GM19043 (cell line): ENCODE measurements at regions not wholly inside any gene's neighbourhood (a gene's known extent, or its start where the extent isn't known, plus 50 kb on each side); places are given as distances from the start of the nearest gene placed in this dataset.

Experiments
- ATAC-seq: cut with Tn5 transposase; IDR thresholded peaks from one replicate; pipeline ENCODE4 v1.9.1; 2021; ENCODE audit warnings: low read depth; ENCODE audit not compliant: unreplicated experiment

DNA sequence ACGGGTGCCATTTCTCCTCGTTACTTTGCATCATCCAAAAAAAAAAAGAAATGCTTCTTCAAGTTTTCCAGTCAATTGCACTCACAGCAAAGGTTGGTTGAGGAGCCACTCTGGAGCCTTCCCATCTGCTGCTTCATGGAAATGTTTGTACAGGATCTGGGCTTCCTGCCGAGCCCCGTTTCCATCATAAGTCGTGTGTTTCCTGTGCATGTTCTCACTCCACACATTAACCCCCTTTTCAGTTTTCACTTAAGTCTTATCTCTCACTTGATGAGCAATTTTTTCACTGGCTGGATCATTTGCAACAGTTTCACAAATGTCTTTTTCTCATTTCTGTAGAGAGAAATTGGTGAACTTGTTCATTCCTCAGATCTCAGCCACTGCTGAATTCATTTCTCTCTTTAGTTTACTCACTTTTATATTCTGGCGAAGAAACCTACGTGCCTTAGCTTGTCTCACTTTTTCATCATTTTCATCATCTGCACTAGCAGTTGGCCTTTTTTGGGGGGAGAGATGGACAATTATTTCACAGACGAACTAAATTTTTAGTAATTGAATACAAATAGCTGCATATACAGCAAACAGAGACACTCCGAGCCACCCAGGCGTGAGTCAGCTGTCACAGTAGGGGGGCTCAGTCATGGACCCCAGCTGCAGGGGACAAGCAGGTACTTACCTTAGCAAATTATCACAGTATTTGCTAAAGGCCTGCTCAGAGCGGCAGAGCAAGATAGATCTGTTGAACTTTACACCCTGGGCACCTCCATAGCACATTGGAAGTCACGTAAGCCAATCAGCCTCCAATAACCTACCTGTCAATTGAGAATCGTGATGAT lies 750.8 kb upstream of the ID2 start:
- ATAC-seq = no peak

GRCh38 chr2:7931808-7932207 lies 750.0 kb upstream of the ID2 start:
- no peak for ATAC-seq

GRCh38 chr2:7933672-7934071 lies 748.2 kb upstream of the ID2 start:
- ATAC-seq = no peak

DNA sequence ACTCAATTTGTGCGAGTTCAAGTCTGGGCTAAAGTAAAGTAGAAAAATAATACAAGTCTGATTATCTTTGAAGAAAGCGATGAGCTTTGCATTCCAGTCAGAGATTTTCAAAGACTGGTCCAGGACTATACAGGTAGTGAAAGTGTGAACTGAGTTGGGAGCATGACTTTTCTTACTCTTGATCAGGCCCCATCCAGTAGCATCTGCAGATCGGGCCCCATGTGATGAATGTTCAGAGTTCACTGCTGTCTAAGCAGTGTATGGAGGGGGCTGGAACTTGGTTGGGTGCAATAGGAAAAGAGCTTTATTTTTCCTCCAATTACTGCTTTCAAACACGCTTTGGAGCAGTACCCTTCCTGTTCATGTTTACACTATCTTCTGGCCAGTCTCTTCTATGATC lies 747.4 kb upstream of the ID2 start:
- no peak for ATAC-seq

DNA sequence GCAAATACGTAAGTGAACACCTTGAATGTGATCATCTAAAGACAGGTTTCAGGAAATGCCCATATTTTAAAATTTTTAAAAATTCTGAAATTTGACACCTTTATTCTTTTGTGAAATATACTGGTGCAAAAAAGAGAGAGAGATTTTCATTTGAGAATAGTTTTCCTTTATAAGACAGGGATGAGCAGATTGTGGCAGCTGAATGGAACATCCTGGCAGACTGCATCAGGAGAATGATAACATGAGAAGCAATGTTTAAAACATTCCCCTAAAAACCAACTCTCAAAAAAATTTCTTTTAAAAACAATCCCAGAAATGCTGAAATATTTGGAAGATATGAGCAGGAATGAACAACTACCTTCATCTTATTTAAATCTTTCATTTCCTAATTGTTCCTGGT lies 744.8 kb upstream of the ID2 start:
- no peak for ATAC-seq

GRCh38 chr2:7940723-7941122 lies 741.1 kb upstream of the ID2 start:
- no peak for ATAC-seq

DNA sequence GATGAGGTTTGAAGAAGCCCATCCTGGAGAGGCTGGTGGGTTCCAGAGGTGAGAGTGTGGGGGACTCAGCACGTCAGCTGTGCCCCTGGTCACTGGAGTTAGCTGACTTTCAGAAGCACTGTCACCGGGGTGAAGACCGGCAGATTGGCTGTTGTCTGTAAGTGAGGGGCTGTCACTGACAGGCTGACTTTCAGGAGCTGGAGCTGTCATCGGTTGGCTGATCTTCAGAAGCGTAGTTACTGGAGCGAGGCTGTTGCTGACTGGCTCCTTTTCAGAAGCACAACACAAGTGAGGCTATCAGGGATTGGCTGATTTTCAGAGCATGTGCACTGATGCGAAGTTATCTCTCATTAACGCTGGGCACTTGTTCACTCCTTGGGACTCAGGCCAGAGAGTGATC lies 738.4 kb upstream of the ID2 start:
- ATAC-seq = no peak

GRCh38 chr2:7945026-7945425 lies 736.8 kb upstream of the ID2 start:
- no peak for ATAC-seq

GRCh38 chr2:7950035-7950612 lies 731.7 kb upstream of the ID2 start:
- no peak for ATAC-seq

DNA sequence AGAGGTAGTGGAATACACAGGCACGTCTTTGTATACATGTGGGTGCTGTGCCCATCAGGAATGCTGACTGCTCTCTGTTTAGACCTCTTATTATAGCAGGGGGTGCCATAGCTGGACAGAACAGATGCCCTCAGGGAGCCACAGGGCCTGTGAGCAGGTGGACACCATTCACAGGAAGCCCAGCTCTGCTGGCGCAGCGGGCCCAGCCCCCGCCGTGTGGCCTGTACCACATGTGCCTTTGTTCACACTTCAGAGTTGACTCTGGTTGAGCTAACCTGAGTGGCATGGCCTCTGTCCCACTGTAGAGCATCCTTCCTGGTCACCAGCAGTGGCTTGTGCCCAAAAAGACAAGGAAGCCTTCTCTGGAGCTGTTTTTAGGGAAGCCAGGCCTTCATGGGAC lies 730.9 kb upstream of the ID2 start:
- no peak for ATAC-seq

GRCh38 chr2:7951490-7951889 lies 730.4 kb upstream of the ID2 start:
- no peak for ATAC-seq

DNA sequence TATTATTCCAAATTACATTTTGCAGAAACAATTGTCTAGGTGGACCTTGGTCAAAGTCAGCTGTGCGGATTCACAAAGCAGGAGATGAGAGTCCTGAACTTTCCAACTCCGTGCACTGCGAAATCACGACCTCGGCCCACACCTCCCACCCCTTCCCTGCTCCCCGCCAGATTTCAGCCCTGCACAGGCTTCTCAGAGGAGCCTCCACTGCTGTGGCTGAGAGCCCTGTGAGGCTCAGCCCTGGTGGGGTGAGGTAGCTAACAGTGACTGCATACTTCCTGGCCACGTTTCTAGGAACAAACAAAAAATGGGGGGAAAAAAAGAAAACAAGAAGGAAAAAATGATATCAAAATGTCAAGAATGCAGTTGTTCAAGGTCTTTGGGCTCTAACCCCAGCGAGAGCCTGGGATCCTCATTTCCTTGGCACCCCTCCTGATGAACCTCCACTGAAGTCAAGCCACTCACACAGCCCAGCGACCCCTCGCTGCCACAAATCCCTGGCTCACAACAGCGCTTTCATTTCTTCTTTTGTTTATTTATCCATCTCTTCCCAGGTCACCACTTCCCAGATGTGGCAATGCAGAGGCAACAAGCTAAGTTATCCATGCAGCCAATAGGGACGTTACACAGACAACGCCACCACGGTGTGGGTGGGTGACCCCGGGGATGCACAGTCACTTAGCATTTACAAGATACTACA lies 729.7 kb upstream of the ID2 start:
- ATAC-seq = no peak

DNA sequence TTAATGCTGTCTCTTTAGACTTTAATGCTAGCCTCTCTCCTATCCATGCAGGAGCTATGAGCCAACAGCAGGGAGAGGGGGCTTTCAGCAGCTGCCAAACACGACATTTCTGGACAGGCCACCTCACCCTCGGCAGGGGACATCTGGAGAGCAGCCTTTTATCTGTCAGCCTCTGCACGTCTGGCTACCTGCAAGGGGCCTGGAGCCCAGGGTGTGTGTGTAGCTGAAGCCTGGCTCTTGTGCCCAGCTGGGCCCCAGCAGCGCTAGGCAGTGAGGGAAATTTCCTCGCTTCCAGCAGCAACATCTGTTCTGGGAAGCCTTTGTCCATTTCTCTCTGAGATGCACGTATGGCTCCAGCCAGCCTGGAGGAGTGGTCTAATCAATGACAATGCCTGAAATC lies 728.7 kb upstream of the ID2 start:
- no peak for ATAC-seq

DNA sequence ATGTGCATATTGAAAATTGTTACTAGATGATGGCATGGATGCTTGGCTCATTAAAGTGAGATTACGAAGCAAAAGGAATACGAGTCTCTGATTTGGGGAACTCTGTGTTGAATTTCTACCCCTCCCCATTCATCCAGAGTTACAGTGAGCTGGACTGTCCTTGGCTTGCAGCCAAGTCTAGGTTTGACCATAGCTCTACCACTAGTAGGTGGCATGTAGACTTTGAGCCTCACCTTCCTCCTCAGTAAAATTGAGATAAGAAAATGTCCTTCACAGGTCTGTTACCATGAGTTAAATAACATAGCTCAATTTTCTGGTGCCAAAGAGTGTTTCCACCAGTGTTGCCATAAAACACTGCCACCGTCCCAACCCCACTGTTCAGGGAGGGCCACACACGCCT lies 727.6 kb upstream of the ID2 start:
- no peak for ATAC-seq

- ATAC-seq = no peak
Observed at GRCh38 chr2:7956126-7956689, 725.6 kb upstream of the ID2 start.

- ATAC-seq = no peak
Observed at GRCh38 chr2:7961550-7961949, 720.3 kb upstream of the ID2 start.

- ATAC-seq = no peak
Observed at GRCh38 chr2:7962161-7962560, 719.7 kb upstream of the ID2 start.

GRCh38 chr2:7963787-7964186 lies 718.1 kb upstream of the ID2 start:
- no peak for ATAC-seq

DNA sequence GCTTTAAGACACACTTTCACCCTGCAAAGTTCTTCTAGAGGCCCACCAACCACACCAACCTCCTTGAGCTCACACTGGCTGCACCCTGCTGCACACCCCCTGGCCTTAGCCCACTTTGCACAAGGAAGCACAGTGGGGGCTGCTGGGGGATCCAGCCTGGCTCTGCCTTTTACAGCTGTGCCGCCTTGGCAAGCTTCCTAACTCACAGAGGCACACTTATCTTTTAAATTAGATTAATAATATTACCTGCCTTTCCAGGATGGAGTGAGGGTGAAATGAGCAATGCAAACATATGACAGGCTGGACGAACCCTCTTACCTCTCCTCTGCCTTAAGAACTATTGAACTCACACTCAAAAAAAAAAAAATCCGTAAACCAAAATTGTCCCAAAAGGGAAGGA lies 715.8 kb upstream of the ID2 start:
- no peak for ATAC-seq

- ATAC-seq = no peak
Observed at GRCh38 chr2:7967707-7968405, 714.0 kb upstream of the ID2 start.
